ENCODE measurements at regions not wholly inside any gene's neighbourhood (a gene's known extent, or its start where the extent isn't known, plus 50 kb on each side); places are given as distances from the start of the nearest gene placed in this dataset.

DNA sequence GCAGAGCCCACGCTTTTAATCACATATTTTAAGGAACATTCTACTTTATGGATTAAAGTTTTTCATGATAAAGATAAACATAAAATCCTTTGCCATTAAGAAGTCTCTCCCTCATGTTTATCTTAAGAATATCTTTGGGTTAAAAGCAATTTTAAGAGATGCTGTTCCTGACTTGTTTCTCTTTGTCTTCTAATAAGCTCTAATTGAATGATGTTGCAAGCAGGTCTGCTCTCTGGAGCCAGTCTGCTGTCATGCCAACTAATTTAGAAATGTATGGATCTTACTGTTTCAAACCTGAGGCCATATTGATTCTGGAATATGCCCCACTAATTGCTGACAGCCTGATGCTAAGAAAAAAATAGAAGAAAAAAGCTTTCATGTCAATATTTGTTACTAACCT, 173.6 kb downstream of the TTC8 start:
- ChIA-PET POLR2A (no interaction called here), CTCF (interaction anchor here (2.2 kb wide), 1 partner anchor 15 kb away, joined by 7 read pairs; no protein-coding TSS in a partner anchor)
- TF ChIP-seq, protein P1, sequence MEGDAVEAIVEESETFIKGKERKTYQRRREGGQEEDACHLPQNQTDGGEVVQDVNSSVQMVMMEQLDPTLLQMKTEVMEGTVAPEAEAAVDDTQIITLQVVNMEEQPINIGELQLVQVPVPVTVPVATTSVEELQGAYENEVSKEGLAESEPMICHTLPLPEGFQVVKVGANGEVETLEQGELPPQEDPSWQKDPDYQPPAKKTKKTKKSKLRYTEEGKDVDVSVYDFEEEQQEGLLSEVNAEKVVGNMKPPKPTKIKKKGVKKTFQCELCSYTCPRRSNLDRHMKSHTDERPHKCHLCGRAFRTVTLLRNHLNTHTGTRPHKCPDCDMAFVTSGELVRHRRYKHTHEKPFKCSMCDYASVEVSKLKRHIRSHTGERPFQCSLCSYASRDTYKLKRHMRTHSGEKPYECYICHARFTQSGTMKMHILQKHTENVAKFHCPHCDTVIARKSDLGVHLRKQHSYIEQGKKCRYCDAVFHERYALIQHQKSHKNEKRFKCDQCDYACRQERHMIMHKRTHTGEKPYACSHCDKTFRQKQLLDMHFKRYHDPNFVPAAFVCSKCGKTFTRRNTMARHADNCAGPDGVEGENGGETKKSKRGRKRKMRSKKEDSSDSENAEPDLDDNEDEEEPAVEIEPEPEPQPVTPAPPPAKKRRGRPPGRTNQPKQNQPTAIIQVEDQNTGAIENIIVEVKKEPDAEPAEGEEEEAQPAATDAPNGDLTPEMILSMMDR (IDR thresholded peaks at IDR 0.05; ENCODE audit: insufficient read depth, low read length, missing control alignments): no peak
- no peak overlapping the region for H3K4me3 ChIP-seq (ENCODE audit: low read depth, low read length)
- no peak for DNase-seq (ENCODE audit: low read depth, low spot score)

DNA sequence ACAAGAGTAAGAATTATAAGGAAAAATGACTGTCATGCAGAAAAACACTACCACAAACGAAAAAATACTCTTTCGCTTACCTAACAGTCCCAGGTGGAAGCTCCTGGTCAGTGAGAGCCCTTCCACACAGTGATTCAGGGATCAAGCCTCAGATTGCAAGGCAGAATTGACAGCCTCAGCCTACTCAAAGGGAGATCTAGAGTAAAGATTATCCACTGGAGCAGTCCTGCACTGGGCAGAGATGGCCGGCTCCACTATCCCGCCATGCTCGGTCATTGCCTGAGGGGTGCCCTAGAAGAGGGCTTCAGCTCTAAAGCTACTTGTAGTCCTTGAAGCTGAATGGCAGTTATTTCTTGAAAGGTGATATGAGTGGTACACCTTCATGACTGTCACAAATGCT, 174.7 kb downstream of the TTC8 start:
- no peak for DNase-seq (ENCODE audit: low read depth, low spot score)
- TF ChIP-seq, protein P1 (IDR thresholded peaks at IDR 0.05; ENCODE audit: insufficient read depth, low read length, missing control alignments): no peak
- H3K4me3 ChIP-seq (ENCODE audit: low read depth, low read length): no peak overlapping the region
- POLR2A ChIA-PET: no interaction called here
- CTCF ChIA-PET: interaction anchor here (2.2 to 3.0 kb wide), 2 partner anchors 14 to 332 kb away, joined by 7 to 8 read pairs; no protein-coding TSS in a partner anchor

DNA sequence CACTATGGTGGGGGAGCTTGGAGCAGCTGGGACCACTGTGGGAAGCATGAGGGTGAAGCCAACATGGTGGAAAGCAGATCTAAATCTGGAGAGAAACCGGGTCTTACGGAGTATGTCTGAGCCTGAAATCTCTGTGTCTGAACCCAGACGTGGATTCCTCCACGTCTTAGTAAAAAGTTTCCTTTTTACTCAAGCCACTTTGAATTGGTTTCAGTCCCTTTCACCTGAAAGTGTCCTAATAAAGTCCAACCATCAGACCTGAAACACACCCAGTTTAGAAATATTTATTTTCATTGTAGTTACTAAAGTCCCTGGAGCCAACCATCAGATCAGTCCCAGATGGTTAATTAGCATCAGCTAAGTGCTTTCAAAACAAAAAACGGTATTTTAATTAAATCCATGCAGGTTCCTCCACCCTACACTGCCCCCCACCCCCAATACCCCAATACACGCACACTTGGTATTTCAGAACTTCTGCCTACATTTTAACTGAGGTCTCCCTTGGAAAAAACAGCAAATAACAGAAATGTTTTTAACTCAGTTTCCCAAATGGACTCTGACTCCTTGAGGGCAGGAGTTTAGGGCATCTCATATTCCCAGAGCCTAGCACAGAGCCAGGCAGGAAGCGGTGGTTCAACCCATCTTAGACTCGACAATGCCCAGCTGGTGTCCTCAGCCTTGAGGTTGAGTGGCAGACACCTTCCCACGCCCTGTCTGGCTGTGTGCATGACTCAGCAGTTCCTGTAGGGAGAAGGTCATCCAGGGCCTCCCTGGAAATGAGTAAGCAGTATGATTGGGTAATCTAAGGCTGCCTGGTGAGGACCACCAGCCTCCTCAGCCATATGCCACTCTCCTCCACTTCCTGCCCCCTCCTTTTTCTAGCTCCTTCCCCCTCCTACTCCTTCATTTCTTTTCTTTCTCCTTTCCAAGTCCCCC, 175.8 kb downstream of the TTC8 start:
- DNase-seq (ENCODE audit: low read depth, low spot score): peak; percentile 89
- TF ChIP-seq, protein P1 (IDR thresholded peaks at IDR 0.05; ENCODE audit: insufficient read depth, low read length, missing control alignments): no peak
- POLR2A ChIA-PET: interaction anchor here (0.8 to 1.2 kb wide), 2 partner anchors 17 to 176 kb away, joined by 3 to 4 read pairs; partner anchors contain the start of gene TTC8
- no peak overlapping the region for H3K4me3 ChIP-seq (ENCODE audit: low read depth, low read length)
- CTCF ChIA-PET: interaction anchor here (0.9 to 3.0 kb wide), 4 partner anchors 9 to 333 kb away, joined by 3 to 8 read pairs (median 6); no protein-coding TSS in a partner anchor

DNA sequence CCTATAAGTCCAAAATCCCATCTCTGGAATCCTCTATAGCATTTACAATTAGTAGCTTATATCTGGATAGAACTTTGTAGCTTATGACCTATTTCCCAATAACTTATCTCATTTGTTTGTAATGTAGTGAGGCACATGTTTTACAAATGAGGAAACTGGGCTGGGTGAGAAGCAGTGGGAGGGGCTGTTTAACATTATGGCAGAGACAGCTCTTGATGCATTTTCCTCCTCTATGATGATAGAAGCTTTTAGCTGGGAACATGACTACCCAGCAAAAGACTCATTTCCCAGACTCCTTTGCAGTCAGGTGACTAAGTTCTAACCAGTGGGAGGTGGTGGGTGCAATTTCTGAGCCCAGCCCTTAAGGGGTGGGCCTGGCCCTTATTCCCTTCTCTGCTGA, 179.7 kb downstream of the TTC8 start:
- CTCF ChIA-PET: interaction anchor here (1.0 to 2.3 kb wide), 4 partner anchors 8 to 23 kb away, joined by 3 to 8 read pairs (median 5); no protein-coding TSS in a partner anchor
- H3K4me3 ChIP-seq (ENCODE audit: low read depth, low read length): no peak overlapping the region
- TF ChIP-seq, protein P1 (IDR thresholded peaks at IDR 0.05; ENCODE audit: insufficient read depth, low read length, missing control alignments): no peak
- POLR2A ChIA-PET: no interaction called here
- no peak for DNase-seq (ENCODE audit: low read depth, low spot score)

DNA sequence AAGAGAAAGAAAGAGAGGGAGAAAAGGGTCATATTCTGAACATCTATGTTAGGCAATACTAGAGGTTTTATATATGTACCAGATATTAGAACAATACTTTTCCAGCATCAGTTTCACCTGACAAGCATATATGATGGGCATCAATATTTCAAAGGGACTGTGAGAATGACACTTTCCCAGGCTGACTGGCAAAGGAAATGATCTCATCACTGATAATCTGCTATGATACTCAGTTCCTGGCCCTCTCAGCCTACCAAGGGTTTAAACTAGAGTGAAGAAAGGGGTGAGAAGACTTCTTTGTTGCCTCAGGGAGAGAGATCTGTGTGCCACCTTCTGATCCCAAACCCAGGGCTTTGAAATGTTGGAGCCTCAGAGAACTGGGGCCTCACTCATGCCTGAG, 183.5 kb downstream of the TTC8 start:
- ChIA-PET POLR2A (no interaction called here), CTCF (interaction anchor here (2.7 kb wide), 1 partner anchor 340 kb away, joined by 13 read pairs; no protein-coding TSS in a partner anchor)
- H3K4me3 ChIP-seq (ENCODE audit: low read depth, low read length): no peak overlapping the region
- no peak for DNase-seq (ENCODE audit: low read depth, low spot score)
- TF ChIP-seq, protein P1 (IDR thresholded peaks at IDR 0.05; ENCODE audit: insufficient read depth, low read length, missing control alignments): no peak
